ENCODE measurements at regions not wholly inside any gene's neighbourhood (a gene's known extent, or its start where the extent isn't known, plus 50 kb on each side); places are given as distances from the start of the nearest gene placed in this dataset.

- intact Hi-C loops (cut with DNase I) = loop anchor here in 1 of 2 donors (5.0 kb wide), 1 partner anchor 148 kb away; no protein-coding TSS in a partner anchor
- Histone ChIP-seq H3K27ac (no peak overlapping the region), H3K4me3 (no peak overlapping the region), H3K27me3 (no peaks in the 10 kb centered on the region), H3K36me3 (no peaks in the 10 kb centered on the region), H3K4me1 (no peaks in the 10 kb centered on the region), H3K9me3 (no peaks in the 10 kb centered on the region)
- DNase-seq (no peak), ATAC-seq (peak in 1 of 4 donors; percentile 48)
- 87% methylated on average over 4 of the region's 5 CpGs for WGBS (ENCODE audit: insufficient coverage, low coverage, low lambda C conversion rate, missing lambda C conversion rate)
- no peak for TF ChIP-seq CTCF (IDR thresholded peaks at IDR 0.05)
- TF ChIP-seq POLR2A (IDR thresholded peaks at IDR 0.05) = no peak
Measured at GRCh38 chr6:11425431-11425871, 112.1 kb upstream of the TMEM170B start.

- no peak for TF ChIP-seq CTCF (IDR thresholded peaks at IDR 0.05)
- TF ChIP-seq POLR2A (IDR thresholded peaks at IDR 0.05) = no peak
- Histone ChIP-seq H3K4me1 (no peaks in the 10 kb centered on the region), H3K9me3 (no peaks in the 10 kb centered on the region), H3K27ac (no peak overlapping the region), H3K4me3 (no peak overlapping the region), H3K36me3 (no peaks in the 10 kb centered on the region), H3K27me3 (no peaks in the 10 kb centered on the region)
- ATAC-seq (no peak), DNase-seq (no peak)
- 60% methylated on average over 3 of the region's 4 CpGs for WGBS (ENCODE audit: insufficient coverage, low coverage, low lambda C conversion rate, missing lambda C conversion rate)
- intact Hi-C loops (cut with DNase I) = loop anchor here in 1 of 2 donors (5.0 kb wide), 1 partner anchor 147 kb away; no protein-coding TSS in a partner anchor
Measured at GRCh38 chr6:11424395-11425034, 113.0 kb upstream of the TMEM170B start.

- no peak overlapping the region for H3K4me3 ChIP-seq
- H3K4me1 ChIP-seq = no peaks in the 10 kb centered on the region
- H3K27me3 ChIP-seq = no peaks in the 10 kb centered on the region
- 91% methylated on average over 1 of the region's 1 CpG for WGBS (ENCODE audit: insufficient coverage, low coverage, low lambda C conversion rate, missing lambda C conversion rate)
- ATAC-seq = no peak
- TF ChIP-seq POLR2A (IDR thresholded peaks at IDR 0.05) = no peak
- TF ChIP-seq CTCF (IDR thresholded peaks at IDR 0.05) = no peak
- DNase-seq = no peak
- no peak overlapping the region for H3K27ac ChIP-seq
- H3K9me3 ChIP-seq = no peaks in the 10 kb centered on the region
- intact Hi-C loops (cut with DNase I) = no loop called here
- no peaks in the 10 kb centered on the region for H3K36me3 ChIP-seq
Measured at GRCh38 chr6:11423667-11424066, 113.9 kb upstream of the TMEM170B start.

GRCh38 chr6:11423072-11423471, 114.5 kb upstream of the TMEM170B start:
- ATAC-seq = no peak
- no peak overlapping the region for H3K27ac ChIP-seq
- H3K4me3 ChIP-seq = no peak overlapping the region
- TF ChIP-seq CTCF (IDR thresholded peaks at IDR 0.05) (no peak), POLR2A (IDR thresholded peaks at IDR 0.05) (no peak)
- DNase-seq = no peak
- H3K27me3 ChIP-seq = no peaks in the 10 kb centered on the region
- intact Hi-C loops (cut with DNase I) = no loop called here
- H3K4me1 ChIP-seq = no peaks in the 10 kb centered on the region
- no peaks in the 10 kb centered on the region for H3K36me3 ChIP-seq
- H3K9me3 ChIP-seq = no peaks in the 10 kb centered on the region
- WGBS (ENCODE audit: insufficient coverage, low coverage, low lambda C conversion rate, missing lambda C conversion rate) = 85% methylated on average over 1 of the region's 1 CpG
